HG03469 (cell line): ENCODE measurements at regions not wholly inside any gene's neighbourhood (a gene's known extent, or its start where the extent isn't known, plus 50 kb on each side); places are given as distances from the start of the nearest gene placed in this dataset.

Source experiments
- ATAC-seq: cut with Tn5 transposase; IDR thresholded peaks from one replicate; pipeline ENCODE4 v1.9.1; 2021; ENCODE audit warnings: mild to moderate bottlenecking, moderate library complexity, moderate number of reproducible peaks; ENCODE audit not compliant: unreplicated experiment

- ATAC-seq, result no peak
These were observed 131.0 kb downstream of the PDGFRA start for GRCh38 chr4:54359919-54360650.

GRCh38 chr4:54363037-54363436, 133.9 kb downstream of the PDGFRA start:
- ATAC-seq, result no peak

GRCh38 chr4:54365691-54366090, 136.6 kb downstream of the PDGFRA start:
- no peak for ATAC-seq

GRCh38 chr4:54367059-54367458, 138.0 kb downstream of the PDGFRA start:
- ATAC-seq, result no peak

GRCh38 chr4:54368281-54369265, 139.5 kb downstream of the PDGFRA start:
- no peak for ATAC-seq

- no peak for ATAC-seq
These were observed 142.1 kb downstream of the PDGFRA start for GRCh38 chr4:54371173-54371572.

- no peak for ATAC-seq
These were observed 143.9 kb downstream of the PDGFRA start for GRCh38 chr4:54372951-54373350.

- ATAC-seq, result no peak
These were observed 144.7 kb downstream of the PDGFRA start for GRCh38 chr4:54373718-54374210.

GRCh38 chr4:54378461-54378860, 149.4 kb downstream of the PDGFRA start:
- ATAC-seq, result no peak

GRCh38 chr4:54384152-54384551, 155.1 kb downstream of the PDGFRA start:
- no peak for ATAC-seq

GRCh38 chr4:54384563-54384962, 155.5 kb downstream of the PDGFRA start:
- ATAC-seq, result no peak

GRCh38 chr4:54386042-54386669, 157.1 kb downstream of the PDGFRA start:
- no peak for ATAC-seq

- no peak for ATAC-seq
These were observed 157.6 kb downstream of the PDGFRA start for GRCh38 chr4:54386693-54387092.

- no peak for ATAC-seq
These were observed 161.6 kb downstream of the PDGFRA start for GRCh38 chr4:54390670-54391069.

GRCh38 chr4:54391104-54391503, 162.0 kb downstream of the PDGFRA start:
- ATAC-seq, result no peak

- ATAC-seq, result no peak
These were observed 163.4 kb downstream of the PDGFRA start for GRCh38 chr4:54392479-54392878.

- ATAC-seq, result no peak
These were observed 164.2 kb downstream of the PDGFRA start for GRCh38 chr4:54393243-54393642.

- ATAC-seq, result no peak
These were observed 166.0 kb downstream of the PDGFRA start for GRCh38 chr4:54395013-54395527.

- no peak for ATAC-seq
These were observed 171.1 kb downstream of the PDGFRA start for GRCh38 chr4:54400188-54400587.

- ATAC-seq, result no peak
These were observed 171.7 kb downstream of the PDGFRA start for GRCh38 chr4:54400802-54401201.

GRCh38 chr4:54402880-54403480, 173.9 kb downstream of the PDGFRA start:
- no peak for ATAC-seq
